ENCODE measurements at regions not wholly inside any gene's neighbourhood (a gene's known extent, or its start where the extent isn't known, plus 50 kb on each side); places are given as distances from the start of the nearest gene placed in this dataset.

- TF ChIP-seq CTCF (conservative IDR thresholded peaks at IDR 0.05; ENCODE audit: low read length) (no peak), EZH2phosphoT487 (IDR thresholded peaks at IDR 0.05; ENCODE audit: borderline replicate concordance) (no peak)
Observed at GRCh38 chr7:32660936-32661335, 165.6 kb downstream of the AVL9 start.

Measured in Loucy (cell line).